NCI-H526 treated with DMSO at 0.1 percent for 48 hours (cell line): ENCODE measurements at regions not wholly inside any gene's neighbourhood (a gene's known extent, or its start where the extent isn't known, plus 50 kb on each side); places are given as distances from the start of the nearest gene placed in this dataset.
"Not testable (repeated sequence)": the region's sequence is repeated elsewhere in the genome, so short reads cannot be mapped to it uniquely, and the experiment has no call there.

Source experiments
- DNase-seq: peaks from one replicate; lab custom pipeline; 2025; lab: John Stamatoyannopoulos, UW

DNA sequence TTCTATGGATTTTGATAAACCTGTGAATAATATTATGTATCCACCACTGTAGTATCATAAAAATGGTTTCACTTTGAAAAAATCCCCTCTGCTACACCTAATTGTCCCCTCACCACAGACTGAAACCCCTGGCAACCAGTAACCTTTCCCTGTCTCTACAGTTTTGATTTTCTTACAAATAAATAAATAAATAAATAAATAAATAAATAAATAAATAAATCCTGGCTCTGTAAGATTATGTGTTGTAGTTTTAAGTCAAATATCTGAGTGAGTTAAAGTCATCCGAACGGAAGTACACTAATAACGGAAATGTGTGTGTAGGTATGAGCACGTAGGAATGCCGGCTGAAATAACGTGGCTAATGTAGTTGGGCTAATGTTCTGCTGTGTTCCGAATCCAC is 641.5 kb downstream of the GABRG1 start:
- DNase-seq, result no peak

DNA sequence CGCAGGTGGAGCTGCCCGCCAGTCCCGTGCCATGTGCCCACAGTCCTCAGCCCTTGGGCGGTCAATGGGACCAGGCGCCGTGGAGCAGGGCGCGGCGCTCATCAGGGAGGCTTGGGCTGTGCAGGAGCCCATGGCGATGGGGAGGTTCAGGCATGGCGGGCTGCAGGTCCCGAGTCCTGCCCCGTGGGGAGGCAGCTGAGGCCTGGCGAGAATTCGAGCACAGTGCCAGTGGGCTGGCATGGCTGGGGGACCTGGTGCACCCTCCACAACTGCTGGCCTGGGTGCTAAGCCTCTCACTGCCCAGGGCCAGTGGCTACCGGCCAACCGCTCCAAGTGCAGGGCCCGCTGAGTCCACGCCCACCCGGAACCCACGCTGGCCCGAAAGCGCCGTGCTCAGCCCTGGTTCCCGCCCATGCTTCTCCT is 646.5 kb downstream of the GABRG1 start:
- no peak for DNase-seq

DNA sequence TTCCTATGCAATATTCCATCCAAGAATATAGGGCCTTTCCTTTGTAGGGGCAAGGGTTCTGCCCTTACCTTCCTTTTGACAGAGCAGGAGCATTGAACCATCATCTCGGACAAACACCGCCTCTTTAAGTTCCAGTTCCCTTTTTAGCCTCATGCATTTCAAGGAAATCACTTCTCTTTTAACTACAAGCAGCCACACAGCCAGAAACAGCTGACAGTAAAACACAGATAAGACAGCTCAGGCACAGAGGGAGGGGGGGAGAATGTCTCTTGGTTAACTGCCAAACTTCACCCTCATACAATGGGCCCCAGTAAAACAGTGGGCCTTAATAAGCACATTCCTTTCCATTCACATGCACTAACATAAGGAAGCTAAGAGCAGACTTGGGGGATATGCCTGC is 648.3 kb downstream of the GABRG1 start:
- no peak for DNase-seq

DNA sequence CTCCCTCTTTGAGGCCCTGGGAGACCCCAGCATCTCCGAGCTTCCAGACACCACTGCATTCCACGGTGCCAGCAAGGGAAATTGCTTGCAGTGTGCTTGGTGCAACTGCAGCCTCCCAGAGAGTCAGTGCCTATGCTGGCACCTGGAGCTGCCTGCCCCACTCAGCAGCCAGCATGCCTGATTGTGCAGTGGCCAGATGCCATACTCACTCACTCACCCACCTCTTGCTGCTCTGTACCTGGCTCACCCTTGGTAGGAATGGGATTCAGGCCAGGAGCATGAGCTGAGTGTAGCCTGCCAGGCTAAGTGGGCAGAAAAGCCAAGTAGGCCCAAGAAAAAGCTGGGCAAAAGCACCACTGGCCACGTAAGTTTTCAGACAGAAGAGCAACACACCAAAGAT is 651.4 kb downstream of the GABRG1 start:
- no peak for DNase-seq

DNA sequence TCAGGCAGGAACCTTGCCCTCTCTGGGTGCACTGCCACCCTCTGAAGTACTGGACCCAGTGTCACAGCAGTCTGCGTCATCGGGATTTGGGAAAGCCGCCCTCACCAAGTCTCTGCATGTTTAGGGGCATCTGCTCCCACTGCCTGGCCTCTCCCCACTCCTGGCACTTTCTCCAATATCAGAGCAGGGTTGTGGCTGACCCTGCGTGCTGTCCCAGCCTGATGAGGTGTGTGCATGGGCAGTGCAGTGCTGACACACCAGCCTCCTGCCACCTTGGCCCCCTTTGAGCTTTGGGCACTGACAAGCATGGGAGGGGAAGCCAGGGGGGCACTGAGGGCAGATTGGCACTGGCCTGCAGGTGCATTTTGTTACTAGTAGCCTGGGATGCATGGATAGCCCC is 652.5 kb downstream of the GABRG1 start:
- DNase-seq, result no peak

DNA sequence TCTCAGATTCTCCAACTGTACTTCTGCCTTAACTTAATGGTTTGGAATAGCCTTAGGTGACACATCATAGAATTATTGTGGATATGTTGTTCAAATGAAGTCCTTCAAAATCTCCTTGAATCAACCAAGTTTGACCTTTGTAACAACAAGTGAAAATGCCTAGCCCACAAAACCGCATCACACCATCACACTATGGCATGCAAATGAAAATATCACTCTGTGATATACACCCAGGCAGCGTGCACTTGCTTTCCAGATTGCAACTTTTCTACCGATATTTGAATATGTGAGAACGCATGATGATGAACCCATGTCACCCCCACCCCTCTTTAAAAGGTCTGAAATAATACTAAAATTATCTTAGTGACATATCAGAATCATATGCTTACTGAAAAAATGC is 656.7 kb downstream of the GABRG1 start:
- DNase-seq, result no peak

DNA sequence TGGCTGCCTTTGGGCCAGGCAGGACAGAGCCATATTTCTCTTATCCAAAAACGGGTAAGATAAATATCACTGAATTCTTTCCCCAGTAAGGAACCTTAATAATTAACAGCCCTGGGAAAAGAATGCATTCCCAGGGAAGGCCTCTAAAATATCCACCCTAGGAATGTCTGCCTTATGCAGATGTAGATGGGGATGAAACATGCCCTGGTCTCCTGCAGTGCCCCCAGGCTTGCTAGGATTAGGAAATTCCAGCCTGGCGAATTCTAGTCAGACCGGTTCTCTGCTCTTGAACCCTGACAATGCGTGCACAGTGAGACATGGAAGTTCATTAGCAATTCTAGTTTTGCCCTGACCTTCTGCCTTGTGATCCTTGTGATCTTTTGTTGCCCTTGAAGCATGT is 663.7 kb downstream of the GABRG1 start:
- DNase-seq, result not testable (repeated sequence)

DNA sequence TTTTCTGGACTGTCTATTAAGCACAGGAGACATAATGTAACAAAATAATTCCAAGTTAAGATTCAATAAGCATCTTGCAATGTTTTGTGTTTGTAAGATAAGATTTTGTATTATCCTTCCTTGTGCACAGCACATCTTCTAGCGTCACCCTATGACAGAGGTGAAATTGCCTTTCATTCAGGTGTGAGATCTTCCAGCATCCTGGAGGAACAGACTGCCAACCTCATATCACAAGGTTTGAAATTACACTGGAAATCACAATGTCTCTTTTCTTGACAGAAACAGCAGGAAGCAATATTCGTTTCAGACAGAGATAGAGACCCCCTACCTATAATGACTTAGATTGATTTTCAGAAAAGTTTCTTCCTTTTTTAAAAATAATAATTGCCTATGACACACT is 668.6 kb downstream of the GABRG1 start:
- no peak for DNase-seq

DNA sequence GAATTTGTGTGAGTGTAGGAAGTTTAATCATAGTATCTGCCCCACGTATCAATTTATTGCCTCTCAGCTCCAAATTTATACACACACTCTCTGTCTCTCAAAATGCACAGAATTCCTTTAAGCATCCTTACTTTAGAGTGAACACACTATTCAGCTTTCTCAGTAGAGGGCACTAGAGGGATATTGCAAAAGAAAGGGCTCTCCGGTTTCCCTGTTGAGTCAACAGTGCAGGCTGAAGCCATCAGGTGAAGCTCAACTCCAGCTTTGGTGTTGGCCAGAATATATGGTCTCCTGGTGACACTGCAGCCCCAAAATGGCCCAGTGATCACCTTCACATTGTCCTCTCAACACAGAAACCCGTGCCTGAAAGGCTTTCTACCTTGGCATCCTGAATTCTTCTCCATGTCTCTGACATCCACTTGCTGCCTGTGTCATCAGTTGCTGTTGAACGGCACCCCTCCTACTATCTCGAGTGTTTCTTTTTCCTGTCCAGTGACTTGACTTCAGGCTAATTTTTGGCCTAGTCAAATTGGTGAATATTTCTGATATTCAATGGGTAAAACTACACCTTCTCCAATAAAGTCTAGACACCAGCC is 670.5 kb downstream of the GABRG1 start:
- peak; percentile 24 for DNase-seq

DNA sequence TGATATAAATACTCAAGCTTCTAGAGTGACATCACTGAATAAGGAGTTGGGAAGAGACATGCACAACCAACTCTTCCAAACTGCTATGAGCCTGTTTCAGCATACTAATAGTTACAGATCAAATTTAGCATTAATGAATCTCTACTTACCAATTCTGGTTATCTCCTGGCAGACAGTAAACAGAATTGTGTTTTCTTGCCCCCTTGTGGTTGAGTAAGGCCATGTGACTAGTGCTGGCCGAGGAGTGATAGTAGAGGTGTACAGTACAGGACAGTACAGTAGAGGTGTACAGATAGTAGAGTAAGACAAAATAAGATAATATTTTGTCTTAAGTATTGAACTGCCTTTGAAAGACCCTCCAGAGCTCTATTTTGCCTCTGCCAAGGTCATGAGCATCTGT is 681.4 kb downstream of the GABRG1 start:
- DNase-seq, result peak; percentile 4

DNA sequence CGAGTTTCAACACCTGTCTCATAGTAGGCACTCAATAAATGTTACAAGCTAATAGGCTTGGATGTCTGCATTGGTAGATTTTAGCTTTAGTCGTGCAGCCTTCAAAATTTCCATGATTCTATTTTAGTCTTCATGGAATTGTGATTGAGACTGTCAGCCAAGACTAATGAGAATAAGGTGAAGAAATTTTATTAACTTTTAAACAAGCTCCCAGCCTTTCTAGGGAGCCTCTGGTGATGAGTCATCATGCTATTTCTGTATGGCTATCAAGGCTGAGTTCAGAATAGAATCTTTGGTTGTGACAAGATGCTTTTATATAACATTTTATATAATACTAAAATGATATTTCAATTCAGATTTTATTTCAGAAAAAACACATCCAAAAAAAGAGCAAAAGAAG is 685.8 kb downstream of the GABRG1 start:
- no peak for DNase-seq

DNA sequence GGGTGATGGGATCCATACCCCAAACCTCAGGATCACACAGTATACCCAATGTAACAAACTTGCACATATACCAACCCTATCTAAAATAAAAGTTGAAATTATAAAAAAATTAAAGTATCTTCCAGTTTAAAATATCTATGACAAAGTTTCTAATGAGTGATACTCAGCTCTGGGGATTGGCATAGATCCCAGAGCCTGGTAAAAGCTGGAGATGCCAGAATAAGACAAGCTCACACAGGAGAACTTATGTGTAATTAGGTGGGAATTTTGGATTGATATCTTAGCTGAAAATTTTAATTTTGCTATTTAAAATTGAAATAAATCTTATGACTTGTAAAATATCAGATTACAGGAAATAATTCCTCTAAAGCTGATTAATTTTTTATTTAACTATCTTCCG is 686.5 kb downstream of the GABRG1 start:
- DNase-seq, result no peak

DNA sequence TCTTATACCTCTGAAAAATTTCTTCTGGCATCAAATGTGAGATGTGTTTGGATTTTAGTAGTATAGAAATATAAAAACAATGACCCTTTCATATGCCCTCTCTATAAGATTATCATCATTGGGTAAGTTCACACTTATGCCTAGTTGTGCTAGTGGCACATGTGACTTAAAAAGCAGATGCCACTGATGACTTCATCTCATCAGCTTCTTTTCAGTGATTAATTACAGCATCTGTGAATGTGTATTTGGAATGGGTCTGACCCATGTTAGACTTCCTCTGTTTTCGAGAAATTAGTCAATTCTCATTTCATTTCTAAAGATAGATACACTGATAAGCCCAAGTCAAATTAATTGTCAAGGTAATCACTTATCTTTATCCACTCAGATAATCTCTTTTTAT is 698.7 kb downstream of the GABRG1 start:
- DNase-seq, result no peak

DNA sequence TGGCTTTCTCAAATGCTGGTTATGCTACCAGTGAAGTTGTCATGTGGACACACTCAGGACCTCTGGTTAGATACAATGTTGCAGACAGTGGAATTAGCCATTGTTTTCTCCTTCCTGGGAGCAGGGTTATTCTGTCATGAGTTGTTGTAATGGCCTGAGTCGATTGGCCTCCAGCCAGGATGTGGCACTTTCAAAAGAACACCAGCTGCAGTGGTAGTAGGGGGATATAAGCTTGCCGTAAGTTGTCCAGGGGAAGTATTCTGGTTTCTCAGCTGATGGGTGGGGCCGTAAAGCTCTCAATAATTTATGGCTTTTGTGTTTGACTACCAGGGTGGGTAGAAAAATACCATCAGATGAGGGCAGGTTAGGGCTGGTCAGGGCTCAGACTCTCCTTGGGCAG is 697.5 kb upstream of the GNPDA2 start:
- no peak for DNase-seq

DNA sequence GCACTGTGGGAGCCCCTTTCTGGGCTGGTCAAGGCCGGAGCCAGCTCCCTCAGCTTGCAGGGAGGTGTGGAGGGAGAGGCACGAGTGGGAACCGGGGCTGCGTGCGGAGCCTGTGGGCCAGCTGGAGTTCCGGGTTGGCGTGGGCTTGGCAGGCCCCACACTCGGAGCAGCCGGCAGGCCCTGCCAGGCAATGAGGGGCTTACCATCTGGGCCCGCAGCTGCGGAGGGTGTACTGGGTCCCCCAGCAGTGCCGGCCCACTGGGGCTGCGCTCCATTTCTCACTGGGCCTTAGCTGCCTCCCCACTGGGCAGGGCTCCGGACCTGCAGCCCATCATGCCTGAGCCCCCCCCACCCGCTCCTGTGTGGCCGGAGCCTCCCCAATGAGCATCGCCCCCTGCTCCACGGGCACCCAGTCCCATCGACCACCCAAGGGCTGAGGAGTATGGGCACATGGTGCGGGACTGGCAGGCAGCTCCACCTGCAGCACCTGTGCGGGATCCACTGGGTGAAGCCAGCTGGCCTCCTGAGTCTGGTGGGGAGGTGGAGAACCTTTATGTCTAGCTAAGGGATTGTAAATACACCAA is 693.8 kb upstream of the GNPDA2 start:
- not testable (repeated sequence) for DNase-seq

DNA sequence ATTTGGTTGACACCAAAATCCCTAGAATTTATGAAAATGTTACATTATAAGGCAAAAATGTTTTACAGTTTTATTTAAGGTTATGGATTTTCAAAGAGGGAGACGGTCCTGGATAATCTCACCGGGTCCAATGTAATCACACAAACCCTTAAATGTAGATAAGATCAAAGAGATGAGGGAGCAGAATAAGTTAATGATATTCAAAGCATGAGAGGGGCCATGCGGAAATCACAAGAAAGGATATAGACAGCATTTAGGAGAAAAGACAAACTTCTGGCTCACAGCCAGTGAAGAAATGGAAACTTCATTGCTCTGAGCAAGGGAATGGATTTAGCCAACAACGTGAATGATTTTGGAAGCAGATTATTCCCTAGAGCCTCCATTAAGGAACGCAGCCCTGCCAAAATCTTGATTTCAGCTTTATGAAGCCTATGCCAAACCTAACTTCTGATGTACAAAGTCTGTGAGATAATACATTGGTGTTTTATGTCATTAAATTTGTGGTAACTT is 684.4 kb upstream of the GNPDA2 start:
- DNase-seq, result no peak

DNA sequence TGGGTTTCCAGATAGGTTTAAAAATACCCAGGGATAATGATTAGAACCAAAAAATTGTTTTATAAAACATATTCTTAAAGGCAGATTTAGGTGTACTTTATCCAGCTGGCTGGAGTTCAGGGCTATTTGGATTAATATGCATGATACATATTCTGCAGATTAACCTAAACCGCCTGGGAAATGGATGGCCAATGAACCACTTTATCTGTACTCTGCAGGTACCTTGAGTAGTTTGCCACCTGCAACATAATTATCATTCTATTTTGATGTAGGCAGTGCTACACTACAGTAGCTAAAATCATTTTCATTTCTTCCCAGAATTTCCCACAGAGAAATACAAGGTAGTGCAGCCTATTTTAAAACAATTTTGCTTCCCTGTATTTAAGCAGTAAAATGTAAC is 683.2 kb upstream of the GNPDA2 start:
- no peak for DNase-seq

DNA sequence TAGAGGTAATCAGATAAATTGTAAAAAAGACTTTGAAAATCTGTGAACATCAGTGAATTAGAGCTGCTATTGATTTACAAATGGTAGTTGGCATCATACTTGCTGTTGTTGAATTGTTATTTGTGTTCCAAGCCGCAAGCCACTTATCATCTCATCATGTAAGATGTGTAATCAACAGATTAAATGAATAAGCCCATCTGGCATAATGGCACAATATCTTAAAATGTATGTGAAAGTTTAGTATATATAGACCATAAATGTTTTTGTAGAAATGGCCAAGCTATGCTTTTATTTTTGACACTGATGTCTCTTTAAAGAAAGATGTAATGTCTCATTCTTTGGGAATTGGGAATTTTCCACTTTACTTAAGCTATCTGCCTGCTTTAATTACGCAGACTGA is 682.6 kb upstream of the GNPDA2 start:
- no peak for DNase-seq

DNA sequence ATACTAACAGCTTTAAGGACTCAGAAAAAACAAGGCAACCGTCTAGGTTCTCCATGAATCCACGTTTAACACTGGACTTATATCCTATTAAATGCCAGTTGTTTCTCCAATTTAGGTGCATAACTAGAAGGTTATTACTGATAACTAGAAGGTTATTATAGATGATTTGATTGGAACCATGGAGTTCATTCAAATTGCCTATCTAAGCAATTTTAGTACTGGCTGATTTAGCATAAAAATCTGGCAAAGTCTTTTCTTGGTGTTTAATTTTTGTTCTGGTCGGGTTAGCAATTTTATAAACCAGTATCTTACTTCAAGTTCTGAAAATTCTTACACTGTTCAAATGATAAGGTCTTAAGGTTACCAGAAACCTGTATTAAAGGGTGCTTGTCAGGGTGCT is 672.8 kb upstream of the GNPDA2 start:
- no peak for DNase-seq

DNA sequence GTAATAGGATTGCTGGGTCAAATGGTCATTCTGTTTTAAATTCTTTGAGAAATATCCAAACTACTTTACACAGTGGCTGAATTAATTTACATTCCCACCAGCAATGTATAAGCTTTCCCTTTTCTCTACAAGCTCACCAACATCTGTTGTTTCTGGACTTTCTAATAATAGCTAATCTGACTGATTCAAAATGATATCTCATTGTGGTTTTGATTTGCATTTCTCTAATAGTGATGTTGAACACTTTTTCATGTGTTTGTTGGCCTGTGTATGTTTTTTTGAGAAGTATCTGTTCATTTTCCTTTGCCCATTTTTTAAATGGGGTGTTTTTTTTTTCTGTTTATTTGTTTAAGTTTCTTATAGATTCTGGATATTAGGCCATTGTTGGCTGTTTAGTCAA is 659.0 kb upstream of the GNPDA2 start:
- DNase-seq, result no peak

DNA sequence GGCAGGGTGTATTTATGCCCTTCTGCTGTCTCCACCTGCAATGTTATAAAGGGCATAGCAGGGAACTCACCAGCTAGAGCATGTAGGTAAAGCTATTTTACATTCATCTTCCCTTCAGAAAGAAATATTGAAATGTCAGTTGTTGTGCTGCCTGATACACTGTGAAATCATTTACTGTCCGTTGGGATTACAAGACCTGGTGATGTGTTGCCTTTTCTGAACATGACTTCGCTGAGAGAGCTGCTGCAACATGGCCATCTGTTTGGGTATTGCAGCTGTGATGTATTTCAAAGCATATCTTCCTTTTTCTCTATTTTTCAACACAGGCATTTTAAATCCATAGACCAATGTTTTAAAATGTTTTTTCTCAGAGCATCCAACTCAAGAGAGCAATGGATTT is 644.1 kb upstream of the GNPDA2 start:
- no peak for DNase-seq

DNA sequence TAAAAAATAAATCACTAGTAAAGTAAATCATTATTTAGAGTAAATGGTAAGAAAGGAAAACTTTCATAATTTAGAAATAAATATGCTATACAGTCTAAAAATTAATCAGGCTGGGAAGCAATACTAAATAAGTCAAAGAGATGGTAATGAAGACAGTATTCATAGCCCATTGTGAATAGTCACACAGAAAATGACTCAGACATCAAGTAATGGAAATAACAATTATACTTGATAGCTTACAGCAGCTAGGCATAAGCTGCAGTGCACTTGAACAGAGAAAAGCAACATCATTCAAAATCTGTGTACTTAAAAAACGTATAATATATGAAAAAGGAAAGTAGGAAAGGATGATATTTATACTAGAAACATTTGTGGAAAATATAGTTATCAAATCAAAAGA is 642.5 kb upstream of the GNPDA2 start:
- no peak for DNase-seq

DNA sequence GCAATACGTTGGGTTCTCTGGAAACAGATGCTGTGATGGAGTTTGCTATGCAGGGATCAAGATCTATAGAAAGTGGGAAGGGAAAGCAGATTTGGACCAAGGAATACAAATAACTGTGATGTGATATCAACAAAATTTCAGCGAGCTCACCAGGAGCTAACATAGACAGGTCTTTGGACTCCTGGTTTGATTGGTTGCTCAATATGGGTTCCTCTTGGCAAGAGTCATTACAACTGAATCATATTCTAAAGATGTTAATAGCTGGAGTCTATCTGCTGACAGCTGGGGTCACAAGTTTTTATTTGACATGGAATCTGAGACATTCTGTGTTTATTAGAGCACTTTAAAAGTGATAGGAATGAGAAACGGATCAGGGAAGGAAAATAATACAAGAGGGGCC is 637.6 kb upstream of the GNPDA2 start:
- DNase-seq, result no peak
